Heart right ventricle (tissue), 16 donors: ENCODE measurements at regions not wholly inside any gene's neighbourhood (a gene's known extent, or its start where the extent isn't known, plus 50 kb on each side); places are given as distances from the start of the nearest gene placed in this dataset.
A peak's percentile ranks its signal among the peaks of the same experiment; 100 is the strongest.

Source experiments
- ATAC-seq, 8 donors: fragments of 200-7000 bp; cut with Tn5 transposase; one replicate each; pipeline ENCODE4 v1.9.1; 2020; ENCODE audit warnings: mild to moderate bottlenecking in 8 of 8, moderate library complexity in 8 of 8, moderate number of reproducible peaks in 1 of 8
- DNase-seq, 2 donors: peaks; one replicate each; pipeline ENCODE4 v3.0.0-alpha.2; 2020
- H3K27ac ChIP-seq, 10 donors: fragments of 200-600 bp; sonication (generic) in 2 of 10; one replicate each; pipeline versions ENCODE4 v1.5.0 to v1.8.0; 2020 to 2022; ENCODE audit warnings: mild to moderate bottlenecking in 3 of 10
- H3K27me3 ChIP-seq, 7 donors: fragments of 200-600 bp; one replicate each; pipeline ENCODE4 v1.8.0; 2021 to 2022; ENCODE audit warnings: mild to moderate bottlenecking in 2 of 7
- H3K36me3 ChIP-seq, 9 donors: fragments of 200-600 bp; sonication (generic) in 1 of 9; one replicate each; pipeline versions ENCODE4 v1.5.0 to v1.8.0; 2020 to 2022; ENCODE audit warnings: mild to moderate bottlenecking in 2 of 9
- H3K4me1 ChIP-seq, 9 donors: fragments of 200-600 bp; sonication (generic) in 1 of 9; one replicate each; pipeline versions ENCODE4 v1.5.0 to v1.8.0; 2020 to 2022; ENCODE audit warnings: mild to moderate bottlenecking in 4 of 9
- H3K4me3 ChIP-seq, 10 donors: fragments of 200-600 bp; sonication (generic) in 2 of 10; one replicate each; pipeline versions ENCODE4 v1.5.0 to v1.8.0; 2020 to 2022; ENCODE audit warnings: mild to moderate bottlenecking in 7 of 10, moderate library complexity in 2 of 10
- H3K9me3 ChIP-seq, 11 donors: fragments of 200-600 bp in 10 of 11; sonication (generic) in 2 of 11; one replicate each; pipeline versions ENCODE4 v1.5.0 to v1.8.0; 2013 to 2022; ENCODE audit warnings: mild to moderate bottlenecking in 2 of 11, control low read depth in 1 of 11, moderate library complexity in 1 of 11
- WGBS, 2 donors: extraction: QIAGEN DNeasy Blood & Tissue Kit; methylation state at CpG; one replicate each; pipeline ENCODE4 v1.1.7; 2013; ENCODE audit warnings: inconsistent platforms in 1 of 2; 5-methylcytosine and 5-hydroxymethylcytosine counted together
- intact Hi-C, 10 donors: fragments of 100-400 bp; cut with DNase I; formaldehyde crosslinking; loops; one replicate each; pipeline versions ENCODE4 v1.11.1 to v1.14.2; 2022
- TF ChIP-seq, protein P1 (sequence below), 9 donors: fragments of 200-600 bp; sonication (generic) in 2 of 9; IDR thresholded peaks; one replicate each; pipeline versions ENCODE4 v1.5.0 to v1.8.0; 2021 to 2022; ENCODE audit warnings: antibody characterized with exemption in 9 of 9, mild to moderate bottlenecking in 5 of 9, moderate library complexity in 1 of 9
- donor health status: Arrhythmogenic right ventricular cardiomyopathy.
- donor health status: ischemic (EF 13 %, LVEDD 7.1; RV severe dilation, severe dysfunction).
- donor health status: healthy with polysubstance abuse.
- donor health status: DM: no; HTN: yes; CAD: no.
- donor health status: DM: no; HTN: no; CAD: no.
- donor health status: ischemic (EF 25% LVEDD 6.9; RV normal size, moderate dysfunction).
- donor health status: ischemic (EF 25% LVEDD 5.7; RV mildly dilated, moderate dysfunction).
- donor health status: healthy.
- donor health status: DM: yes; HTN: yes; CAD: no.
- donor health status: Ischemic cardiomyopathy.
- donor health status: ischemic (EF 35%, LVEDD 5.7; RV mildly dilated, moderate dysfunction).
- donor health status: nonischemic (EF 11% LVEDD 7.7; RV severe dilation, severe dysfunction).
- donor health status: DM: yes; HTN: yes; CAD: no.
- donor health status: PGD.
- donor health status: ischemic (EF 29% LVEDD 5.4; RV normal size, mild dysfunction).
- donor health status: nonischemic (EF 23%, LVEDD 6.1; RV moderate dilation, normal function).

DNA sequence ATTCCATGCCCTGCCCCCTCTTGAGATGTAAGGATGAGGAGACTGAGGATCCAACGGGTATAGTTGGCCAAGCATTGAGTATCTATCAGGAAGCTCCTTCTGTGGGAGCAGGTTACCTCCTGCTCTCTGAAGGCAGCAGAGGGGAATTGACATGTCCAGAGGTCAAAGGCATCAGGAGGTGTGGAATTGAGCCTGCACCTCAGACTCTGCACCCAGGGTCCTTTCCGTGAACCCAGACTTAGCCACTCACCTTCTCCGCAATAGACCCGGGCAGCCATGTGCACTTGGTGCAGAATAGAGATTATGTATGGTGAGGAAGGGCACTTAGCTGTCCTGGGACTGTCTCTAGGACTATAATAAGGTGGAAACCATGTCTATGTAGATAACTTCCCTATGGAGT, 399.0 kb upstream of the TPM1 start:
- TF ChIP-seq, protein P1, sequence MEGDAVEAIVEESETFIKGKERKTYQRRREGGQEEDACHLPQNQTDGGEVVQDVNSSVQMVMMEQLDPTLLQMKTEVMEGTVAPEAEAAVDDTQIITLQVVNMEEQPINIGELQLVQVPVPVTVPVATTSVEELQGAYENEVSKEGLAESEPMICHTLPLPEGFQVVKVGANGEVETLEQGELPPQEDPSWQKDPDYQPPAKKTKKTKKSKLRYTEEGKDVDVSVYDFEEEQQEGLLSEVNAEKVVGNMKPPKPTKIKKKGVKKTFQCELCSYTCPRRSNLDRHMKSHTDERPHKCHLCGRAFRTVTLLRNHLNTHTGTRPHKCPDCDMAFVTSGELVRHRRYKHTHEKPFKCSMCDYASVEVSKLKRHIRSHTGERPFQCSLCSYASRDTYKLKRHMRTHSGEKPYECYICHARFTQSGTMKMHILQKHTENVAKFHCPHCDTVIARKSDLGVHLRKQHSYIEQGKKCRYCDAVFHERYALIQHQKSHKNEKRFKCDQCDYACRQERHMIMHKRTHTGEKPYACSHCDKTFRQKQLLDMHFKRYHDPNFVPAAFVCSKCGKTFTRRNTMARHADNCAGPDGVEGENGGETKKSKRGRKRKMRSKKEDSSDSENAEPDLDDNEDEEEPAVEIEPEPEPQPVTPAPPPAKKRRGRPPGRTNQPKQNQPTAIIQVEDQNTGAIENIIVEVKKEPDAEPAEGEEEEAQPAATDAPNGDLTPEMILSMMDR (IDR thresholded peaks at IDR 0.05): no peak
- 94 to 100% methylated on average over 4 of the region's 4 CpGs for WGBS, 2 donors

GRCh38 chr15:62644216-62644888, 398.2 kb upstream of the TPM1 start:
- intact Hi-C loops: loop anchor here in 2 of 10 donors (10.0 kb wide), 2 partner anchors 180 to 250 kb away; partner anchors contain the start of gene TLN2 (in 1 of the 2)
- H3K9me3 ChIP-seq: no peaks in the 10 kb centered on the region
- no peak overlapping the region for H3K27ac ChIP-seq
- WGBS, 2 donors: 92% methylated on average over 7 of the region's 7 CpGs
- H3K4me1 ChIP-seq: peaks cover 0 to 22% (median 11%) of the 10 kb centered on the region in 9 donors
- TF ChIP-seq, protein P1 (IDR thresholded peaks at IDR 0.05): no peak
- no peaks in the 10 kb centered on the region for H3K27me3 ChIP-seq
- no peak overlapping the region for H3K4me3 ChIP-seq
- DNase-seq (no peak), ATAC-seq (no peak)
- peaks cover 0 to 9% (median 0%) of the 10 kb centered on the region in 9 donors for H3K36me3 ChIP-seq

More for the DNA sequence above, 399.0 kb upstream of the TPM1 start:
- peaks cover 0 to 9% (median 0%) of the 10 kb centered on the region in 9 donors for H3K36me3 ChIP-seq
- ATAC-seq (no peak), DNase-seq (no peak)
- no peak overlapping the region for H3K4me3 ChIP-seq
- no peaks in the 10 kb centered on the region for H3K27me3 ChIP-seq
- peaks cover 0 to 27% (median 10%) of the 10 kb centered on the region in 9 donors for H3K4me1 ChIP-seq
- H3K27ac ChIP-seq: no peak overlapping the region
- H3K9me3 ChIP-seq: no peaks in the 10 kb centered on the region
- intact Hi-C loops: loop anchor here in 2 of 10 donors (10.0 kb wide), 2 partner anchors 179 to 249 kb away; partner anchors contain the start of gene TLN2 (in 1 of the 2)

- TF ChIP-seq, protein P1 (IDR thresholded peaks at IDR 0.05): no peak
- Histone ChIP-seq H3K4me3 (no peak overlapping the region), H3K36me3 (peaks cover 0 to 9% (median 0%) of the 10 kb centered on the region in 9 donors), H3K4me1 (peaks cover 0 to 22% (median 13%) of the 10 kb centered on the region in 9 donors), H3K27me3 (no peaks in the 10 kb centered on the region), H3K27ac (no peak overlapping the region), H3K9me3 (no peaks in the 10 kb centered on the region)
- no peak for DNase-seq
- peak in 1 of 8 donors; percentile 35 for ATAC-seq
- 89 to 90% methylated on average over 15 of the region's 15 CpGs for WGBS, 2 donors
- intact Hi-C loops: loop anchor here in 4 of 10 donors (5.0 to 10.0 kb wide), 4 partner anchors 180 to 253 kb away; partner anchors contain the start of gene TLN2 (in 3 of the 4)
Measured at GRCh38 chr15:62644889-62645742, 397.4 kb upstream of the TPM1 start.

GRCh38 chr15:62647202-62647842, 395.2 kb upstream of the TPM1 start:
- H3K27ac ChIP-seq: no peak overlapping the region
- H3K4me1 ChIP-seq: peaks cover 0 to 27% (median 8%) of the 10 kb centered on the region in 9 donors
- TF ChIP-seq, protein P1 (IDR thresholded peaks at IDR 0.05): no peak
- H3K9me3 ChIP-seq: no peaks in the 10 kb centered on the region
- 90 to 92% methylated on average over 12 of the region's 12 CpGs for WGBS, 2 donors
- H3K36me3 ChIP-seq: peaks cover 0 to 15% (median 0%) of the 10 kb centered on the region in 9 donors
- no peaks in the 10 kb centered on the region for H3K27me3 ChIP-seq
- intact Hi-C loops: loop anchor here in 4 of 10 donors (5.0 to 10.0 kb wide), 4 partner anchors 183 to 255 kb away; partner anchors contain the start of gene TLN2 (in 3 of the 4)
- peak in 2 of 8 donors; percentile 33 to 43 for ATAC-seq
- no peak overlapping the region for H3K4me3 ChIP-seq
- DNase-seq: peak in 1 of 2 donors; percentile 14
